Activated naive CD8-positive, alpha-beta T cell (primary cell): ENCODE measurements at regions not wholly inside any gene's neighbourhood (a gene's known extent, or its start where the extent isn't known, plus 50 kb on each side); places are given as distances from the start of the nearest gene placed in this dataset.

Experiments used
- H3K27ac Mint-ChIP-seq: one replicate; pipeline ENCODE4 v1.8.0; 2021; ENCODE audit warnings: mixed read lengths
- H3K27me3 Mint-ChIP-seq: one replicate; pipeline ENCODE4 v1.8.0; 2021; ENCODE audit warnings: mixed read lengths
- H3K36me3 Mint-ChIP-seq: one replicate; pipeline ENCODE4 v1.8.0; 2021; ENCODE audit warnings: mixed read lengths
- H3K4me1 Mint-ChIP-seq: one replicate; pipeline ENCODE4 v1.8.0; 2021; ENCODE audit warnings: low read depth, mixed read lengths
- H3K4me3 Mint-ChIP-seq: one replicate; pipeline ENCODE4 v1.8.0; 2021; ENCODE audit warnings: mild to moderate bottlenecking, mixed read lengths
- H3K9me3 Mint-ChIP-seq: one replicate; pipeline ENCODE4 v1.8.0; 2021; ENCODE audit warnings: low read depth, mixed read lengths

DNA sequence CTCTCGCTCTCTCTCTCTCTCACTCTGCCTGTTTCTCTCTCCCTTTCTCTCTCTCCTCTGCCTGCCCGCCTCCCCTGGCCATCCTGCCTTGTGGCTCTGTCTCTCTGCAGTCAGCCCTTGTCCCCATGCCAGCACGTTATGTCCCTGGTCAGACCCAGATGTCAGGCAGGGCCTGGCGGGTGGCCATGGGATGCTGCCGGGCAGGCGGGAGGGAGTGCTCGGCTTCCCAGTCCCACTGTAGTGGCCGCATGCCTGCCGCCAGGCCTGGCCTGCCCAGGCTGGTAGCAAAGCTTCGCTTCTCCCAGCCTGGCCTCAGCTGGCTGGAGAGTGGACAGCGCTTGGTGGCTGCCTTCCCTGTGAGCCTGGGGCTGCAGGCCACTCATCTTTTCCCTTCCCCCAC, 121.5 kb upstream of the ZNF716 start:
- Mint-ChIP-seq H3K36me3 (peaks cover 3% of the 10 kb centered on the region), H3K27ac (no peak overlapping the region), H3K27me3 (no peaks in the 10 kb centered on the region), H3K4me3 (no peak overlapping the region), H3K4me1 (no peaks in the 10 kb centered on the region), H3K9me3 (peaks cover 22% of the 10 kb centered on the region)

DNA sequence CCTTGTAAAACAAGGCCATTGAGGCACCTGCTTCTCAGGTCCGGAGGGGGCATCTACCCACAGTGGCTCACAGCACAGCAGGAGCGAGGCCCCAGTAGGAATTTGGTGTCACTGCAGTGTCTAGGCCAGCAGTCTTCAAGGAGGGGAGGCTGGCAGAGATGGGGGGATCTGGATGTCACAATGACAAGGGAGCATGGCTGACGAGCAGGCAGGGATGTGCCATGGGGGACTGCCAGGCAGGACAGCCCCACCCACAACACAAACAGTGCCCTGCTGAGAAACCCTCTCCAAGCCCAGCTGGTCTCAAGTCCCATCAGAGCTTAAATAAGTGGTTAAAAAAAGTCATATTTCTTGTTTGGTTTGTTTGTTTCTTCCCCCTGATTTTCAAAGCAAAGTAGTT, 121.0 kb upstream of the ZNF716 start:
- H3K36me3 Mint-ChIP-seq = peaks cover 3% of the 10 kb centered on the region
- H3K27ac Mint-ChIP-seq = no peak overlapping the region
- H3K4me1 Mint-ChIP-seq = no peaks in the 10 kb centered on the region
- H3K9me3 Mint-ChIP-seq = peaks cover 22% of the 10 kb centered on the region
- no peak overlapping the region for H3K4me3 Mint-ChIP-seq
- H3K27me3 Mint-ChIP-seq = no peaks in the 10 kb centered on the region

DNA sequence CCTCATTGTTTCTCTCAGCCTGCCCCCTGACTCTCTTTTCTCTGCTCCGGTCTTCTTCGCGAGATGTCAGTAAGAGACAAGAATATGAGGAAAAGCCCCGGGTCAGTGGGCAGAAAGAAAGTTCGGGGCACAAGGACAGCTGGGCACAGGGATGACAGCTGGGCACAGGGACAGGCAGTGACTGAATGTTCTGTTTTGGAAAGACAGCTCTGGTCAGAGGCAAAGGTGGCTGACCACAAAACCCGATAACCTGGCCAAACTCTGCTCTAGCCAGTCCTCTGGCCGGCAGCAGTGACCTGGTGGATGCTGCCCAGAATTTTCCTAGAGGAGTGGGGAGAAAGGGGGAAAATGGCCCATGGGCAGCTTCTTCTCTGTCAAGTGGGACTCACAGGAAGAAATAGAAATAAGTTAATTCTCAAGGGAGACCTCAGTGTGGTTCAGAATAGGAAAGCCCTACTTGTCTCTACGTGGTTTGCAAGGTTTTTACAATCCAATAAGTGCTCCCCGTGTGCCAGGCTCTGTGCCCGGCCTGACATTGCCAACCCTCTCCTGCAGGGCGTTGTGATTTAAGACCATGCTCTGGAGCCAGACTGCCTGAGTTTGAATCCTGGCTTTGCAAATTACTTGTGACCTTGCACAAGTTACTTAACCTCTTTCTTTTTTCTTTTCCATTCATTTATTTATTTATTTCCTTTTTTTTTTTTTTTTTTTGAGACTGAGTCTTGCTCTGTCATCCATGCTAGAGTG, 110.6 kb upstream of the ZNF716 start:
- no peak overlapping the region for H3K27ac Mint-ChIP-seq
- no peaks in the 10 kb centered on the region for H3K27me3 Mint-ChIP-seq
- H3K9me3 Mint-ChIP-seq = peaks cover 17% of the 10 kb centered on the region
- no peak overlapping the region for H3K4me3 Mint-ChIP-seq
- H3K4me1 Mint-ChIP-seq = no peaks in the 10 kb centered on the region
- H3K36me3 Mint-ChIP-seq = peaks cover 3% of the 10 kb centered on the region

DNA sequence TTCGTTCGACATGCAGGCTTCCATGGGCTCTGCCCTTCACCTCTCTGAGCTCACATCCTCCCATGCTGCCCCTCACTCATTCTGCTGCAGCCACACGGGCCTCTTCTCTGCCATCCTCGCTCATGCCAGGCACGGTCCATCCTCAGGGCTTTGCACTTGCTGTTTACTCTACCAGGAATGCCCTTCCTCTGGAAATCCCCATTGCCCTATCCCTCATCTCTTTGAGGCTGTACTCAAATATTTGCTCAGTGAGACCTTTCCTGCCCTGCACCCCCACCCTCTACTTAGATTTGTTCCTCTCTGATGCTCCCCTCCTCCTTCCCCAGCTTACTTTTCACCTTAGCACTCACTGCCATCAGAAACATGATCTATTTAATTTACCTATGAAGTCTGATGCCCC, 107.0 kb upstream of the ZNF716 start:
- H3K27ac Mint-ChIP-seq = no peak overlapping the region
- peaks cover 6% of the 10 kb centered on the region for H3K36me3 Mint-ChIP-seq
- H3K9me3 Mint-ChIP-seq = peaks cover 17% of the 10 kb centered on the region
- H3K4me3 Mint-ChIP-seq = no peak overlapping the region
- no peaks in the 10 kb centered on the region for H3K27me3 Mint-ChIP-seq
- H3K4me1 Mint-ChIP-seq = no peaks in the 10 kb centered on the region

DNA sequence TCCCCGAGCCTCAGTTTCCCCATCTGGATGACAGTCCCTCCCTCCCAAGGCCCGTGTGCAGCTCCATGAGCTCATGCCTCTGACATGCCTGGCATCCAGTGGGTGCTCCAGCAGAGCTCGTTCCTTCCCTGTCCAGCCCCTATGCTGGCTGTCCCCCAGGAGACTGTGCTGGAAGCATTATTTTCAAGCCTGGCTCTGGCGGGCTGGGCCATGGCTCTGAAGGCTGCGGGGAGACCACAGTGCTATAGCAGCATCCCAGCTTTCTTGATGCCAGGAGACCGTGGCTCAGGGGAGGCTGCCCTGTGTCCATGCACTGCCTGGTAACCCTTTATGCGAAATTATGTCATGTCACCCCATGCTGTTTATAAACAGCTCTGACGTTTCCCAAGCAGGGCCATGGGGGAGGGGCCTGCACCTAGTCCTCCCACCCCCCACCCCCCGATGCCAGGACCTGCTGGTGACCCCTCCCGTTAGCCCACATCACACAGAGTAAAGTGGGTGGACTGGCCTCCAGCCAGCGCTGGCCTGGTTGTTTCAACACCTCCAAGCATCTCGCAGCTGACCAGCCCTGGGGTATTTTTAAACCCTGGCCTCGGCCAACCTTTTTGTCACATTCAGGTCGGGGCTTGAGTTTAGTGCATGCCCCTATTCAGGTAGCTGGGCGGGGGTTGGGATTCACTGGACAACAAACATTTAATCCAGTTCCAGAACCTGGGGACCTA, 105.9 kb upstream of the ZNF716 start:
- no peaks in the 10 kb centered on the region for H3K27me3 Mint-ChIP-seq
- no peak overlapping the region for H3K27ac Mint-ChIP-seq
- no peaks in the 10 kb centered on the region for H3K4me1 Mint-ChIP-seq
- H3K4me3 Mint-ChIP-seq = no peak overlapping the region
- peaks cover 13% of the 10 kb centered on the region for H3K9me3 Mint-ChIP-seq
- H3K36me3 Mint-ChIP-seq = peaks cover 6% of the 10 kb centered on the region

DNA sequence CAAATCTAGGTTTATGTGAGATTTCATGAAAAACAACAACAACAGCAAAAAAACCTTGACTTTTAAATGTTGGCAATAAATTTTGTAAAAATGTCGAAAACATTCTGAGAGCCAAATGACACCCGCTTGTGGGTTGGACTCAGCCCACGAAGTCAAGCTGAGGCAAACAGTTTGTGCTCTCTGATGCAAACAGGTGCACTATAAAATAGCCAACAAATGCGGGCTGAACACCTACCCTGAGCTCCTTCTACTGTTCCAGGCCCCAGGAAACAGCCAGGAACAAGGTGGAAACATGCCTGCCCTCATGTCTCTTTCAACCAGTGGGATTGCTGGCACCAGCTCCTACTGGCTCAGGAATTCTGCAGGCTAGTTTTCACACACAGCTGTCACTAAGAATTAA, 105.0 kb upstream of the ZNF716 start:
- H3K27ac Mint-ChIP-seq = no peak overlapping the region
- peaks cover 13% of the 10 kb centered on the region for H3K9me3 Mint-ChIP-seq
- H3K27me3 Mint-ChIP-seq = no peaks in the 10 kb centered on the region
- no peak overlapping the region for H3K4me3 Mint-ChIP-seq
- H3K36me3 Mint-ChIP-seq = peaks cover 6% of the 10 kb centered on the region
- H3K4me1 Mint-ChIP-seq = no peaks in the 10 kb centered on the region

DNA sequence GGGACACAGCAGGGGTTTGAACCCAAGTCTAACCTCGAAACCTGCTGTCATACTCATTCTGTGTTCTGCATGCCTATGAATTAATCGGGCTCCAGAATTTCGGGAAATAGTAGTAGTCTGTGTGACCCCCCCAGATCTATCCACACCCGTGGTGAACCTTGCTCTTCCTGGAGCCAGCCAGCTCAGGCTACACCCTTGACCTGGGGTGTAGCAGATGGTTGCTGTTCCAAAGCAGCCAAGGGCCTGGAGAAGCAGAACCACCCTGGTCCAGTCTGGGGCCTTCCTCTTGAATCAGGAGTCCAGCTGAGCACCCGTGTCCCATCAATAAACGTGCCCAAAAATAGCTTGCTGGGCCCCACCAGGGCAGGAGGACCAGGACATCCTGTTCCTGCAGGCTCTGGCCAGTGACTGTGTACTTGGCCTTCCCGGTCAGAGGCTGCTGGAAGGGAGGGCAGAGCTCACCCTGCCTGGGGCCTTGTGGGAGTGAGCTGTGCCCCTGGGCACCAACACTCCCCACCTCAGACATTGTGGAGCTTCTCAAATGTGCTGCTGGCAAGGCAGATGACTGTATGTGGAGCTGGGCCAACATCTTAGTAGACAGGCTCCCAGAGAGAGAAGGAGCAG, 101.2 kb upstream of the ZNF716 start:
- no peak overlapping the region for H3K27ac Mint-ChIP-seq
- no peaks in the 10 kb centered on the region for H3K27me3 Mint-ChIP-seq
- no peak overlapping the region for H3K4me3 Mint-ChIP-seq
- H3K9me3 Mint-ChIP-seq = peaks cover 3% of the 10 kb centered on the region
- peaks cover 3% of the 10 kb centered on the region for H3K36me3 Mint-ChIP-seq
- H3K4me1 Mint-ChIP-seq = no peaks in the 10 kb centered on the region

DNA sequence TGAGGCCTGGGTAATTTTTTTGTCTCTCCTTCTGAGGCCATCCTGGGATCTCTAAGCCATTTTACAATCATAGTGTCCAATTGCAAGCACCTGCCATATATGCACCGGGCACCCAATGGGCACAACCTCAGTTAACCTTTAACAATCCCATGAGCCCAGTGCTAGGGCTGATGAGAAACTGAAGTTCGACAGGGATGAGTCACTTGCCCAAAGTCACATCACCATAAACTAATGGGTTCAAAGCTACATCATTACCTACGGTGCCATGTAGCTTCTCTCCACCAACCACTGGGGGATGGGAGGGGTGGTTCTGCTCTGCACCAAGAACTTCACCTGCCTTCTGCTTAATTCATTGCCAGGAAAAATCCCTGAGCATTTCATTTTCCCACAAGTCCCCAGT, 95.8 kb upstream of the ZNF716 start:
- Mint-ChIP-seq H3K27me3 (no peaks in the 10 kb centered on the region), H3K27ac (no peak overlapping the region), H3K4me3 (no peak overlapping the region), H3K9me3 (no peaks in the 10 kb centered on the region), H3K36me3 (no peaks in the 10 kb centered on the region), H3K4me1 (no peaks in the 10 kb centered on the region)

DNA sequence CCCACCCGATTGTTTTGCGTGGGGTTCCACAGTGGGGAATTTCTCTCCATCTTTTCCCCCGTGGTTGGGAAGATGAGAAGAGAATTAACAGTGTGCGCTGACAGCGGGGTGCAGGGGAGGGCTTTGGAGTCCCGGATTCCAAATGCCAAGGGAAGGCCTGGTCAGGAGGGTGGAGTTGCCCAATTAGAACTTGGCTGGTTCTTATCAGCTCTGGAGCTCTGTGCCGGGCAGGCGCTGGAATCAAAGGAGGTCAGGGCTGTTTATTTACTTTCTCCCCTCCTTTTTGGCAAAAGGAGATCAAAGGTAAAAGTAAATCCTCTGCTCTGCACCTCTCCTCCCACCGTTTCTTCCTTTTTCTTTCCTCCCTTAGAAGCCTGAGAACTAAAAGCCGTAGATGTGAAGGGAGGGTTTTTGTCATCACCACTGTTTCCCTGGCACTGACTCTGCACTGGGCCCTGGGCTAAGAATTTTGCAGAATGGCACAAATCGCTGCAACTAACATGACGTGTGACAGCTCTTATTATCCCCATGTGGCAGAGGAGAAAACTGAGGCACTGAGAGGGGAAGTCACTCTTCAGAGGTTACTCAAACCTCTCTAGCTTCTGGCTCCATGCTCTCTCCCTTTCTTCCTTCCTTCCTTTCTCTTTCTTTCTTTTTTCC, 95.2 kb upstream of the ZNF716 start:
- H3K36me3 Mint-ChIP-seq = no peaks in the 10 kb centered on the region
- H3K27me3 Mint-ChIP-seq = no peaks in the 10 kb centered on the region
- peaks cover 5% of the 10 kb centered on the region for H3K9me3 Mint-ChIP-seq
- H3K4me1 Mint-ChIP-seq = no peaks in the 10 kb centered on the region
- H3K27ac Mint-ChIP-seq = no peak overlapping the region
- H3K4me3 Mint-ChIP-seq = no peak overlapping the region

DNA sequence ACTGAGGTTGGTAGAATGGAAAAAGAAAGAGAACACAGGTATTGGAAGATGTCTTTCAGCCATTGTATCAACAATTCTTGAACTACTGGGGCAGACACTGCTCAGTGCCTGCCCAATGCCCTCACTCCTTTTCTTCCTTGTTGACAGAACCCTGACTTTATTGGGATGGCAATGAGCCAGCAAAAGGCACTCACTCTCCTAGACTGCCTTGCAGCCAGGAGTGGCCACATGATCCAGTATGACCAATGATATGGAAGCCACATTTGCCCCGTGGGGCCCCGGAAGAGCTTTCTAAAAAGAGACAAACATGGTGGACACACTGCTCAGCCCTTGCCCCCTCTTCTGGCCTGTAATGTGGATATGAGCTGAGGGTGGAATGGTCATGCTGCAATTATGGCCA, 88.6 kb upstream of the ZNF716 start:
- no peaks in the 10 kb centered on the region for H3K36me3 Mint-ChIP-seq
- no peaks in the 10 kb centered on the region for H3K4me1 Mint-ChIP-seq
- peaks cover 15% of the 10 kb centered on the region for H3K9me3 Mint-ChIP-seq
- no peak overlapping the region for H3K27ac Mint-ChIP-seq
- no peak overlapping the region for H3K4me3 Mint-ChIP-seq
- no peaks in the 10 kb centered on the region for H3K27me3 Mint-ChIP-seq

DNA sequence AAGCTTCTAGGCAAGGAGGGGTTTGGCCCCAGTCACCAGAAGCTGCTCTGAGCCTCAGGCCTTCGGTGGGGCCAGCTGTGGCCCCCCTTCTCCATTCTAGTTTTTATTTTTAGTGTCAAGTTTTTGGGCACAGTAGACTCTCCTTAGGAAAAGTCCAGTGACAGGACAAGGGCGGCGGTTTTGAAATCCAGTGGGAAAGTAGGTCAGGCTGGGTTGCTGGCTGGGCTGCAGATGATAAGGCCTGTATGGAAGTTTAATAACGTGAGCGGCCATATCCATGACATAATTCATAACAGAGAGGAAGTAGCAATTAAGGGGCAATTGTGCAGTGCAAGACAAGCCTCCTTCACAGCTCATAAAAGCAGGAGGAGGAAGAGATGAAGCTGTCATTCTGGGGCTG, 87.1 kb upstream of the ZNF716 start:
- Mint-ChIP-seq H3K4me3 (no peak overlapping the region), H3K27me3 (no peaks in the 10 kb centered on the region), H3K4me1 (no peaks in the 10 kb centered on the region), H3K9me3 (peaks cover 20% of the 10 kb centered on the region), H3K36me3 (no peaks in the 10 kb centered on the region), H3K27ac (no peak overlapping the region)

DNA sequence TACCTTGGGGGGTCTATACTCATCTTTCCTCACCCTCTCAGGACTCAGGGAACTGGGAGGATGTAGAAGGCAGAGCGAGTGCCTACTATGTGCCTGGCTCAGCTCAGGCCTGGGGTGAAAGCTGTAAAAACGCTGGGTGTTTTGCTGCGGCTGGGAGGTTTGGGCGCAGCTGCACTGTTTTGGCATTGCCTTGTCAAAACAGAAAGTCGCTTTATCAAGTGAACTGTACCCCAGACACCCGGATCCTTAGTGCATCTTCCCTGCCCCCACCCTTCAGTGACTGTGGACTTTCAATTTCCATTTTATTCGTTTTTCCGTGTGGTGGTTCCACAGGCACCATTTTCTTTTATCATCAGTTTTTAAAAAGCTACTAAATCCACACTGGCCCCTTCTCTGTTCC, 86.7 kb upstream of the ZNF716 start:
- no peaks in the 10 kb centered on the region for H3K4me1 Mint-ChIP-seq
- no peaks in the 10 kb centered on the region for H3K27me3 Mint-ChIP-seq
- H3K4me3 Mint-ChIP-seq = no peak overlapping the region
- no peak overlapping the region for H3K27ac Mint-ChIP-seq
- H3K9me3 Mint-ChIP-seq = peaks cover 20% of the 10 kb centered on the region
- H3K36me3 Mint-ChIP-seq = no peaks in the 10 kb centered on the region

DNA sequence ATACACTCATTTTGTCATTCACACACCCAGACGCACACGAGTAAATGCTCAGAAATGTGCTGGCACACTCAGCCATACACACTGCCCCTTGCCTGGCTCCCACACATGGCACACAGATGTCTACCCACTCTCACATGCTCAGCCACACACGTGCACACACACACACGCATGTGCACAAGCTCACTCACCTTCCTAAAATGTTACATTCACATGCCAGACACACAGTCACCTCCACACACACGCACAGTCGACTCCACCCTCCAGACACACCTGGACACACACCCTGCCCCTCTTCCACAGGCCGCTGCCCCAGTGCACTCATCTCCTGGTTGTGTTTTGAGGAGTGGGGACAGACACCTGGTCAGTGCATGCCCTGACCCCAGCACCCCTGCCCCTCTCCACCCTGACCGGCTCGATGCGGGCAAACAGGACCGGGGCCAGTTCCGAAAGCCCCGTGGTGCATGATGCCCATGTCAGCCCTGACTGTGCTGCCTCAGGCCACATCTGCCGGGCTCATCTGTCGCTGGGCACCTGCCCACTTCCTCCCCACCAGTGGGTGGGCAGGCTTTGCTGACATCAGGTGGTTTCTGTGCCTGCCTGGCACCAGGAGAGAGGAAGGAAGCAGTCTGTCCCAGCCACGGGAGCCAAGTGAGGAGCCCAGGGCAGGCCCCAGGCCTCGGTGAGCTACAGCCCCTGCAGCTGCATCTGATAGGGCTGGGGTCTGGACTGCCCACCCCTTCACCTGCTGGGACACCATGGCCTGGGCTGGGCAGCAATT, 84.9 kb upstream of the ZNF716 start:
- H3K9me3 Mint-ChIP-seq = peaks cover 17% of the 10 kb centered on the region
- no peak overlapping the region for H3K27ac Mint-ChIP-seq
- H3K4me1 Mint-ChIP-seq = no peaks in the 10 kb centered on the region
- no peak overlapping the region for H3K4me3 Mint-ChIP-seq
- H3K36me3 Mint-ChIP-seq = no peaks in the 10 kb centered on the region
- no peaks in the 10 kb centered on the region for H3K27me3 Mint-ChIP-seq

DNA sequence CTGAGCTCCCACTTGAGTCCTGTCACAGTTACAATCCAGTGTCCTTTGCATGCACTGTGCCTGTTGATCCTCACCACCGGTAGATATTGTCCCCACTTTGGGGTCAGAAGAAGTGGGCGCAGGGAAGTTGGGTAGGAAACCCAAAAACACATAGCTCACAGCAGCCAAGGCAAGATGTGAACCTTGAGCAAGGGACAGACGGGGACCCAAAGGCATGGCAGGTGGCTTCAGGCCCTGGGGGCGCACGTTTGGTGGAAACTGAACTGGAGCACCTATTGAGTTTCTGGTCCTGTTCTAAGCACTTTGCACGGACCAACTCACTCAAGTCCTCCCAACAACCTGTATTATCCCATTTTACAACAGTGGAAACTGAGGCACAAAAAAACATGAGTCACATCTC, 82.8 kb upstream of the ZNF716 start:
- H3K27ac Mint-ChIP-seq = no peak overlapping the region
- H3K4me1 Mint-ChIP-seq = no peaks in the 10 kb centered on the region
- peaks cover 13% of the 10 kb centered on the region for H3K9me3 Mint-ChIP-seq
- no peaks in the 10 kb centered on the region for H3K36me3 Mint-ChIP-seq
- no peaks in the 10 kb centered on the region for H3K27me3 Mint-ChIP-seq
- H3K4me3 Mint-ChIP-seq = no peak overlapping the region
